Right kidney (tissue), 1 donor: ENCODE measurements at regions not wholly inside any gene's neighbourhood (a gene's known extent, or its start where the extent isn't known, plus 50 kb on each side); places are given as distances from the start of the nearest gene placed in this dataset.
A peak's percentile ranks its signal among the peaks of the same experiment; 100 is the strongest.
"Not testable (repeated sequence)": the region's sequence is repeated elsewhere in the genome, so short reads cannot be mapped to it uniquely, and the experiment has no call there.

Experiments
- DNase-seq: peaks from one replicate; pipeline ENCODE4 v3.0.0-alpha.2; 2016

DNA sequence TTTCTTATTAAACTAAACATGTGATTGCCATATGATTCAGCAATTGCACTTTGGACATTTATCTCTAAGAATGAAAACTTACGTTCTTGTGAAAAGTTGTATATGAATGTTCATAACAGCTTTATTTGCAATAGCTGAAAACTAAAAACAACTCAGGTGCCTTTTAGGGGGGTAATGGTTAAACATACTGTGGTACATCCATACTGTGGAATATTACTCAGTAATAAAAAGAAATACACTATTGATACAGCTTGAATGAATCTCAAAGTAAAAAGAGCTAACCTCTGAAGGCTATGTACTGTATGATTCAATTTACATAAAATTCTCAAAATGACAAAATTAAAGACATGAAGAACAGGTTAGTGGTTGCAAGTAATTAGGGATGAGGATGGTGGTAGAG lies 339.5 kb upstream of the PAPPA start:
- no peak for DNase-seq

DNA sequence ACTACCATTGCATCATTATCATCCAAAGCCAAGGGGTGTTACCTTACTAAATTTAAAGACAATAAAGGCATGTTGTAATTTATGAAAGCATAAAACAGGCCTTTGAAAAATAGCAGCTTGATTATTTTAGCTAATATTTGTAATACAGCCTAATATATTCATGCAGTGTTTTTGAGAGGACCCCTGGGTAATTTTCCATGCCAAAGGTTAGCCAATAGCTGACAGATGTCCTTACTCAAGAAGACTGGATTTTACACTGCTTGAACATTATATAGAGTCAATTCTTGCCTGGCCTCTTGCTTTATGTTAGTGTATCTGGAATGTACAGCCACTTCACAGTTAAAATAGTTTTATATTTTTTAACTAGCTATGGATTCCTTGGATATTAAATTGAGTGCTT lies 337.8 kb upstream of the PAPPA start:
- DNase-seq = no peak

DNA sequence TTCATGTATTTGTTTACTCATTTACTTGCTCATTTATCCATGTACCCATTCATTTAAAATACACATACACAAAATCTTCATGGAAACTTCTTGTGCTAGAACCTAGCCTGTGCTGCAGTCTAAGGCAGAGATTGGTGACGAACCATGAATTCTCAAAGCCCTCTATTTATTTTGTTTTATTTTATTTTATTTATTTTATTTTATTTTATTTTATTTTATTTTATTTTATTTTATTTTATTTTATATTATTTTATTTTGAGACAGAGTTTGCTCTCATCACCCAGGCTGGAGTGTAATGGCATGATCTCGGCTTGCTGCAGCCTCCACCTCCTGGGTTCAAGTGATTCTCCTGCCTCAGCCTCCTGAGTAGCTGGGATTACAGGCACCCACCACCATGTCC lies 334.9 kb upstream of the PAPPA start:
- DNase-seq = not testable (repeated sequence)

DNA sequence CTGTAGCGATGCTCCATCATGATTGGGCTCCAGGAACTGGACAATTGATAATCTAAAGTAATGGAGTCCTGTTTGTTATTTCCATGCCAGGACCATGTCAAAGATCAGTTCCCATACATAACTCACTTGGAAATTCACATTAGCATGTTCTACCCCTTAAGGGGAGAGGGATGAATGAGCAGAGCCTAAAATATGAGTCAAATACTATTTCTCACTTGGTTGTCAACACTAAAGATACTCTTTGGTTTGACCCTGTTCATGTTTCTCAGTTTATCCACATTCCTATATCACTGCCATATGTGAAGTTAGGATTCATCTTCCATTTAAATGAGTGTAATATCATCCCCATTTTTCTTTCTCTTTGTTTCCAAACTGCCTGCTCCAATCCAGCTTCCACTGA lies 321.6 kb upstream of the PAPPA start:
- no peak for DNase-seq

DNA sequence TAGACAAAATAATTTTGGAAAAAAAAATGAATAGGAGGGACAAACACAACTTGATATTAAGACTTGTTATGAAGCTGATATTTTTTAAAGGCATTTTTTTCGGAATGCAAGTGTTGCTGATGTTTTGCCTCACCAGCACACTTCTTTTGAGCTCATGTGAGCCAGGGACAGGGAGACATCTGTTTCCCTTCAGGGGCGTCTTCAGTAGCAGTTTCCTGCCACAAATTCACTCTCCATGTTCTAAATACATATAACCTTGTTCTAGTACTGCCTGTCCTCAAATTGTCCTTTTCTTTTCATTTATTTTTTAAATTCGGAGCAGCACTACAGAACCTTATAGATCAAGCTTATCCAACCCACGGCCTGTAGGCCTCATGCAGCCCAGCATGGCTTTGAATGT lies 316.0 kb upstream of the PAPPA start:
- no peak for DNase-seq

DNA sequence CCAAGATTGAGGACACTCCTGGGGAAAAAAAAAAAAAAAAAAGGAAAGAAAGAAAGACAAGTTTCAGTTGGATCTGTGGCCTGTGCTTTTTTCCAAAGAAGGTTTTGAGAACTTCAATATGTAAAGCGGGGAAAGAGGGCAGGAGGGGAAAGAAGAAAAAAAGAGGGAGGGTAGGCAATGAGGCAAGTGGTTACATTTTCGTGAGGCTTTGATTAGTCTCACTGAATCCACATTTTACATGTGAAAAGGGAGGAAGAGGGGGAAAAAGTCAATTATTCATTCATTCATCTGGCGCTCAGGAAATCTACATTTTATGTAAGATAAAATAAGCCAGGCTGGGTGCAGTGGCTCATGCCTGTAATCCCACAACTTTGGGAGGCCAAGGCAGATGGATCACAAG lies 315.2 kb upstream of the PAPPA start:
- no peak for DNase-seq

DNA sequence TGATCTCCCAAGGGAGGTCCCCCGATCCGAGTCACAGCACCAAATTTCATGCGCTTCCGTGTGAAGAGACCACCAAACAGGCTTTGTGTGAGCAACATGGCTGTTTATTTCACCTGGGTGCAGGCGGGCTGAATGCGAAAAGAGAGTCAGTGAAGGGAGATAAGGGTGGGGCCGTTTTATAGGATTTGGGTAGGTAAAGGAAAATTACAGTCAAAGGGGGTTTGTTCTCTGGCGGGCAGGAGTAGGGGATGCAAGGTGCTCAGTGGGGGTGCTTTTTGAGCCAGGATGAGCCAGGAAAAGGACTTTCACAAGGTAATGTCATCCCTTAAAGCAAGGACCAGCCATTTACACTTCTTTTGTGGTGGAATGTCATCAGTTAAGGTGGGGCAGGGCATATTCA lies 309.2 kb upstream of the PAPPA start:
- not testable (repeated sequence) for DNase-seq

DNA sequence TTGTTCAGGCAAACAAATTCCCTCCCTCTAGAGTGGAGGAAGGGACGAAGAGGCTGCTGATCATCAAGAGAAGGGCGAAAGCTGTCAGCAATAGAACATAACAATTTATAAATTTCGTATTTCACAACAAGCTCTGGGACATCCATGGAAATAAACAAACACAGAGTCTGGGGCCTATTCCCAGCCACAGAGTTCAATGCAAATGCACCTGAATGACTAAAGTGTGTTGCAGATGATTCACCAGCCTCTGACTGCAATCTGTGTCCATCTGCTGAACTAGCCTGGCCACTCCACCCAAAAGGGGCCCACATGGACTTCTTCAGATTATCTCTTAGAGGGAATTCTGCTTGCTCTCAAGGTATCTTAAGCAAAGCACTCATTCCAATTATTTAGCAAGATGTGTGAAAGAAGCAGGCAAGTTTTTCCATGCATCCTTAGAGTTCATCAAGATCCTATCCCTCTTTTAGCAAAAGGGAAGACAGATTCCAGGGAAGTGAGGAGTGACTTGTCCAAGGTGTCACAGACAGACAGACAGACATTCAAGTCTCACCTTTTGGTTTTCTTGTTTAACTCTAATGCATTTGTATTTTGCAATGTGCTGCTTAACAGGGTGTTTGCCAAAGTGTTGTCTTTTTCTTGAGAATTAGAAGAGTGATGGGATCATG lies 307.8 kb upstream of the PAPPA start:
- no peak for DNase-seq

DNA sequence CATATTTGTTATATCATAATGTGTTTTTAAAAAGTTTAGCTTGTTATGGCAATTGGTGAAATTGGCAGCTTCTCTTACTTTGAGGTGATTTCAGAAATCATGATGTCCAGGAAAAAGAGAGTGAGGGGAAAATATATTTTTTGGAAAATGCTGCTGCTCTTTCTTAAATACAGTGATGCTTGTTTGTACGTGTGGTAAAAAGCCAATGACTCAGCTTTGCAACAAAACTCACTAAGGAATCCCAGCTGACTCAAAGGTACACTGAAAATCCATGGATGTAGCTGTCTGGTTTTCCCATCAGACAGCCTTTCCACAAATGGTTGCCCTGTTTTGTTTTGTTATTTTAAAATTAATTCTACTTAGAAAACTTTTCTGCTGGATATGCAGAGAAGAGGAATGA lies 306.4 kb upstream of the PAPPA start:
- DNase-seq = no peak

DNA sequence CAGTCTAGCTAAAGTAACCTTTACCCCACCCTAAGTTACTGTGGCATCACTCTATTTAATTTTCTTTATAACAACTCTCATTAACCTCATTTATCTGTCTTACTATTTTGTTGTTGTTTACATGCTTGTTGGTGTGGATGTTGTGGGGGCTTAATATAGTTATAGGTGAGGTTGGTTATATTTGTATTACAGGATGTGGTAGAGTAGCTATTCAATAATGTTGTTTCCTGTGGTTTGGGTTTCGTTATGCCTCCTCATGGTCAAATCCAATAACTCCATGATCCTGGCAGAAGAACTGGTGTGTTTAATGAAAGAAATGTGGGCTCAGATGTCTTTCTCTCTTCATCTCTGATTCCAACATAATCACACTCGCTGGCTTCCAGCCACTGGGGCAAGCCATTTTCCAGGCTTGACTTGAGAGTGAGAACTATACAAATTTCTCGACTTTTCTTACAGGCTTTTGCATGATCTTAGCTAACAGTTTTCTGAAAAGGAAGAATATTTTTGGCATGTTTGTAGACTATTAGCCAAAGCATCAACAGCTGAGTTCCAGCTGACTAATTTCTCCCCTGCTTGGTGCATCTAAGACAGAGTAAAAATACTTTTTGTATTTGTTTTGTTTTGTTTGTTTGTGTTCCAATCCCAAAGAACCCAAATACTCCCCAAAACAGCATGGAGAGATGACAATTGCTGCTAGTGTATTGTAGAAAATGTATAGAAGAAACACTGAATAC lies 303.7 kb upstream of the PAPPA start:
- no peak for DNase-seq

DNA sequence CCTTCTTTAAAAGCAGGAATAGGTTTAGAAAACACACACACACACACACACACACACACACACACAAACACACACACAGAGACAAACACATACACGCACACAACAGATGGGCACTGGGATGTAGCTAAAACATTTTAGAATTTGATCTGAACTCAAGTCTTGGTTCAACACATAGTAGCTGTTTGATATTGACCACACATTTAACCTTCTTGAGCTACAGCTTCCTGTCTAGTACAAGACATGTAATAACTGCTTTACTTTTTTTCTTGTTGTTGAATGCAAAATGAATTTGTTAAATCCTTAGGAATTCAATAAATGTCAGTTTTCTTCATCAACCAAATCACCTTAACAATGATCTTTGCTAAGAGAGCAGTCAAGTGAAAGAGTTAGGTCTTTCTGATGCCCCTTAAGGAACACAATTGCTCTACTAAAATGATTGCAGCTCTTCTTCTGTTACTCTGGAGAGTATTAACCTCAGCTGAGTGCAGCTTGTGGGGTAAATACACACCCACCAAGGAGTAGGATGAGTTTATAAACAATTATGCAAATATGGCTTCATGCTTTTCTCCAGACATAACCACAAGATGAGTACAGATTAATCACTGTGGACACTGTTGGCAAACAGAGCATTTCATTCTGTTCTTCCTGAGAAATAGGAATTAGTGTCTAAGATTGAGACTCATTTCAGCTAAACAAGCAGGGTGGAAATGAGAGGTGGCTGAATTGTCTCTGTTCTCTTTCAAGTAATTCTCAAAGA lies 302.9 kb upstream of the PAPPA start:
- no peak for DNase-seq

DNA sequence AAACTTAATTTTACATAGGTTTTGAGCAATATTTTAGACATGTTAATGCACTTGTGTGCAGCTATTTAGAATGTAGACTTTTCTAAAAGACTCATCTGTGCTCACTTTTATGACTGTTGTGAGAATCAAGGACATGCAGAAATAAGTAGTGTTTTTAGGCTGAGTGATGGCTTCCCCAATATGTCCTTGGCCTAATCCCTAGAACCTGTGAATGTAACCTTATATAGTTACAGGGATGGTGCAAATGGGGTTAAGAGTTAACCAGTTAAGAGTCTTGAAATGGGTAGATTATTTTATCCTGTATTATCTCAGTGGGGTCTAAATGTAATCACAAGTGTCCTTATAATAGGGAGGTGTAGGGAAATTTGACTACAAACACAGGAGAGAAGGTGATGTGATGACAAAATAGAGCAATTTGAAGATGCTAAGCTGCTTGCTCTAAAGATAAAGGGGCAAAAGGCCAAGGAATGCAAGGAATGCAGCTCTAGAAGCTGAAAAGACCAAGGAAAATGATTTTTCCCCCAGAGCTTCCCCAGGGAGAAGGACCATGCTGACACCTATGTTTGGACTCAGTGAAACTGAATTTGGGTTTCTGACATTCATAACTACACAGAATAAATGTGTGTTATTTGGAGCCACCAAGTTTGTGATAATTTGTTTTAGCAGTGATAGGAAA lies 298.0 kb upstream of the PAPPA start:
- DNase-seq = no peak

DNA sequence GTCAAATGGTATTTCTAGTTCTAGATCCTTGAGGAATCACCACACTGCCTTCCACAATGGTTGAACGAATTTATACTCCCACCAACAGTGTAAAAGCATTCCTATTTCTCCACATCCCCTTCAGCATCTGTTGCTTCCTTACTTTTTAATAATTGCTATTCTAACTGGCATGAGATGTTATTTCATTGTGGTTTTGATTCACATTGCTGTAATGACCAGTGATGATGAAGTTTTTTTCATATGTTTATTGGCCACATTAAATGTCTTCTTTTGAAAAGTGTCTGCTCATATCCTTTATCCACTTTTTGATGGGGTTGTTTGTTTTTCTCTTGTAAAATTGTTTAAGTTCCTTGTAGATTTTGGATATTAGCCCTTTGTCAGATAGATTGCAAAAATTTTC lies 295.2 kb upstream of the PAPPA start:
- not testable (repeated sequence) for DNase-seq

DNA sequence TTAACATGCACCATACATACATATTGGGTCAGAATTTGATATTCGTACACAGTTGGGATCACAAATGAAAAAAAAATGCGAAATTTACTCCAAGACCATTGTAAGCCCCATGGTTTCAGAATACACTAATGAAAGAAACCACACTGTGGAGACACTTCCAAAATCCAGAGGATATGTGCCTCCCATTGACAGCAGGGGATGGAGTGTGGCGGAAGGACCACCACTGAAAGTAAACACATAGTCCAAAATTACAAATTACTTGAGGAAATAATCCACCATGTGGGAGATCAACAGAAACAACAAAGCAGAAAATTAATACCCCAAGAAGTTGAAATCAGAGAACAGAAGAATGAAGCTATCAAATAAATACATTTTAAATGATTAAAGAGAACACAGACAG lies 291.6 kb upstream of the PAPPA start:
- no peak for DNase-seq

DNA sequence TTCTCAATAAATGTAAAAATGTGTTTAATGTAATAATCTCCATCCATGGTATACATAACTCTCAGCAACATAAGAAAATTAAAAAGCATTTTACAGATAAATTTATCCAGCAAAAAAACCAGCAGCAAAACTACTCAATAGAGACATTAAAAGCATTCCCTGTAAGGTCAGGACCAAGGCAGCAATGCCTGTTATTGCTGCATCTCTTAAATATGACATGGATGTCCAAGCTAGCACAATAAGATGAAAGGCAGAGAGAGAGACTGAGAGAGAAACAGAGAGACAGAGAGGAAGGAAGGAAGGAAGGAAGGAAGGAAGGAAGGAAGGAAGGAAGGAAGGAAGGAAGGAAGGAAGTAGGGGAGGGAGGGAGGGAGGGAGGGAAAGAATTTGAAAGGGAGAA lies 289.0 kb upstream of the PAPPA start:
- DNase-seq = no peak

DNA sequence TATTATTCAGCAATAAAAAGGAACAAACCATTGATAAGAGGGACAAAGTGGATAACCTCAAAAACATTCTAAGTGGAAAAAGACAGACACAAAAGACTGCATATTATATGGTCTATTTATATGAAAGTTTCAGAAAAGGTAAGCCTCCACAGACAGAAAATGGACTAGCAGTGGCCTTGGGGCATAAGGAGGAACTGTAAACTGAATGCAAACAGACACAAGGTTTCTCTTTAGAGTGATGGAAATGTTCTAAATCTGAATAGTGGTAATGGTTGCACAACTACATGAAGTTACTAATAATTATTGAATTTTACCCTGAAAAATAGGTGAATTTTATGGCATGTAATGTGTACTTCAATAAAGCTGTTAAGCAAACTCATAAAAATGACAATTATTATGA lies 286.3 kb upstream of the PAPPA start:
- DNase-seq = no peak

DNA sequence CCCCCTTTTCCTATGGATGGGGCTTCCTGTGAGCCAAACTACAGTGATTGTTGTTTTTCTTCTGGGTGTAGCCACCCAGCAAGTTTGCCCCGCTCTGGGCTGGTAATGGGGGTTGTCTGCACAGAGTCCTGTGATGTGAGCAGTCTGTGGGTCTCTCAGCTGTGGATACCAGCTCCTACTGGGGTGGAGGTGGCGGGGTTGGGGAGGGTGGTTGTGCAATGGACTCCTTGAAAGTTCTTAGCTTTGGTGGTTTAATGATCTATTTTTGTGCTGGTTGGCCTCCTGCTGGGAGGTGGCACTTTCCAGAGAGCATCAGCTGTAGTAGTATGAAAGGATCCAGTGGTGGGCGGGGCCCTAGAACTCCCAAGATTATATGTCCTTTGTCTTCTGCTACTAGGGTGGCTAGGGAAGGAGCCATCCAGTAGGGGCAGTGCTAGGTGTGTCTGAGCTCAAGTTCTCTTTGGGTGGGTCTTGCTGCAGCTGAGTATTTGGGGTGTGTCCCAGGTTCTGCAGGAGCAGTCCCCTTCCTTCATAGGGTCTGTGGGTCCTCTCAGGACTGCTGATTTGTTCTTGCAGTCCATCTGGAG lies 275.6 kb upstream of the PAPPA start:
- DNase-seq = no peak

DNA sequence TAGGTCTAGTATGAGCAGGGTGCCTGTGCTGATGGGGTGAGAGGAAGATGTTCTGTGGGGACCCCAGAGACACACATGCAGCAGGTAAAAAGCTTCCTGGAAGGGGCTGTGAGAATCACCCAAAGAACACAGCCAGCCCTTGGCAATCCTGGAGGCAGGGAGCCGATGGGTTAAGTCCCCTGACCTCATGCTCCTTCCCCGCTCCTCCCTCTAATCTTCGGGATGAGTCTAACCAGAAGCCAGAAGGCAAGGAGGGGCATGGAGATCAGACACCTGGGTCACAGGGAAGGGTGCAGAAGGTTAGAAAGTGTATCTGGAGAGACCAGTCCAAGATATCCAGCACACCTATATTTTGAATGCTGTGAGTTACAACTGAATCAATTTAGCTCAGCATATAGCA lies 274.1 kb upstream of the PAPPA start:
- DNase-seq = no peak

DNA sequence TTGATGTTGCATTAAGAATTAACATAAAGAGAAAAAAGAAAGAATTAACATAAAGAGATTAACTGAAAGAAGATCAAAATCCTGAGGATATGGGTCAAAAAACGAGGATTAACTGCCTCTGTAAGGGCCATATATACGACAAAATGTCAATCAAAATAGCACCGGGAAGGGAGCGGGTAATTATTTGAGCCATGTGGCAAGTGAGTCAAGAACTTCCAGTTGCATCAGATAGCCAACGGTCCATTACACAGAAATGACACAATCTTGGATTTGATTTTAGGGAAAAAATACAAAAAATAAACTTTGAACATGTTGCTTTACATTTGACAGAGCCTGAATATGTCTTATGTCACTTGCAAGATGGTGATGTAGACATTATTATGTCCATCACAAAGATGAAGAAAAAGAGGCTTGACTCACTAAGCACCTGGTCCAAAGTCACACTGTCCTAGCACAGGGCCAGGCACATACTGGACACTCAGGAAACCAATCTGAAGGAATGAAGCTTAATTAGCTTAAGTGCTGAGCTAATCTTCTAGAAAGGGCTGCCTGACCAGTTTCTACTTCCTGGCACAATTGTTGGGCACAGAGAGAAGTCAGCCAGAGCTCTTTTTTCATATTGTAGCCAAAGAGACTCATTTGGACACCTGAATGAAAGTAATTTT lies 273.2 kb upstream of the PAPPA start:
- no peak for DNase-seq

DNA sequence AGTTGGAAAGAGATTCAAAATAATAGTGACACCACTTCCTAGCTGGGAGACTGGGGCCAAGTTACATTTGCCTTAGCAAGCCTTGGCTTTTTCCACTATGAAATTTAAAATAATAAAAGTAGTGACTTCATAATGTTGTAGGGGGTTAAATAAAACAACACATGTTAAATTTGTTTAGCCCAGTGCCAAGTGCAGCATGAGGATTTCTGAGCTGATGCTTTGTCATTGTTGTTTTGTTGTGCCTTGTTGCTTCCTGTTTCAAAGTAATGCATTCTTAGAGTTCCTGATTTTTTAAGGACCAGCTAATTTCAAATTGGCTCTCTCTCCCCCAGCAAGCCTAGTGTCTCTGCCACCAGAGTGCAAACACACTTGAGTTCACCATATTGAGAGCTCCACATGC lies 270.7 kb upstream of the PAPPA start:
- DNase-seq = no peak

DNA sequence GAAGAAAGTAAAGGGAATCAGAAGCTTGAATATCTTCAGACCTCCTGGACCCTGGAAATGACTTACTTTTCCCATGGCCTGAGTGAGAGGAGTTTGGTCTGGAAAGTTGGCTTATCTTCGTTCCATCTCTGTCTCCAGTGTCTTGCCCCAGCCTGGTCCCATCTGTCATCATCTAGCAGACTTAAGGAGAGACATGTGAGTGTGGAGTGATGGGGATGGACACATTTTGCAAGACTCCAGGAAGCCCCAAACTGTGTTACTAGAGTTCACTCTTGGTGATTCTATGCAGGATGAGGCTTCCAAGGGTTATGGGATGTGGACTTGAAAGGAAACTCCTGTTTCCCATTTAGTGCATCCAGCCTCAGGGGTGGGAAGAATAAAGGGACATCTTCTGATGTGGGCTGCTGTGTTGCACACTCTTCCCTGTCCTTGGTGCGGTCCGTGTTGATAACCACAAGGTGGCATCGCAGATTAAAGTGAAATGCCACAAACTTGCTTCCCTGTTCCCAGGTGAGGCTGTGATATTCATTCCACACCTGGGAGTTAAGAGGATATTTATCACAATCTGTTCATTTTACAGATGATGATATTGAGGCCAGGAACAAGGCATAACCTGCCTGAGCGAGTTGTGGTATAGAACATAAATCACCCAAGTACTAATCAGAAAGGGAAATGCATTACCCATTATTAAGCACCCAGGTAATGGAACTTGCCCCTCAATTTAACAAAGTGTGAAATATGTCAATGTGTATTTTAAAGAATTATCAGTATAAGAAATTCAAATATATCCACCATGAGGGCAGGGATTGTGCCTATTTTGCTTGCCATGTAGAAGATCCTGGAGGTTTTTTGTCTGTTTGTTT lies 269.9 kb upstream of the PAPPA start:
- DNase-seq = peak; percentile 11
